OCI-LY1 (cell line): ENCODE measurements at regions not wholly inside any gene's neighbourhood (a gene's known extent, or its start where the extent isn't known, plus 50 kb on each side); places are given as distances from the start of the nearest gene placed in this dataset.

Source experiments
- H2AFZ ChIP-seq: fragments of 200-600 bp; sonication (generic), shearing (Covaris generic); 2 replicates; pipeline ENCODE4 v1.6.0; 2014; ENCODE audit warnings: antibody characterized with exemption, mild to moderate bottlenecking, low read length
- H3F3A ChIP-seq: fragments of 200-600 bp; sonication (generic), shearing (Covaris generic); 2 replicates; pipeline ENCODE4 v1.6.0; 2014; ENCODE audit warnings: mild to moderate bottlenecking, antibody characterized with exemption, low read length, moderate library complexity; ENCODE audit not compliant: insufficient read depth
- H3K27ac ChIP-seq: fragments of 200-600 bp; sonication (generic); 2 replicates; pipeline ENCODE4 v1.5.1; 2014; ENCODE audit warnings: low read length, mixed run types, mild to moderate bottlenecking, low read depth; ENCODE audit not compliant: poor library complexity, severe bottlenecking
- H3K27me3 ChIP-seq: fragments of 200-600 bp; sonication (generic); 2 replicates; pipeline ENCODE4 v1.6.0; 2014; ENCODE audit warnings: antibody characterized with exemption, mild to moderate bottlenecking, low read length, moderate library complexity; ENCODE audit not compliant: insufficient read depth
- H3K36me3 ChIP-seq: fragments of 200-600 bp; sonication (generic); 2 replicates; pipeline ENCODE4 v1.6.1; 2014; ENCODE audit warnings: mild to moderate bottlenecking, antibody characterized with exemption, low read length, moderate library complexity, mixed read lengths; ENCODE audit not compliant: insufficient read depth
- H3K4me1 ChIP-seq: fragments of 200-600 bp; sonication (generic); 2 replicates; pipeline ENCODE4 v1.5.1; 2014; ENCODE audit warnings: mild to moderate bottlenecking, low read length, moderate library complexity; ENCODE audit not compliant: insufficient read depth, severe bottlenecking
- H3K4me2 ChIP-seq: fragments of 200-600 bp; sonication (generic), shearing (Covaris generic); 2 replicates; pipeline ENCODE4 v1.6.1; 2014; ENCODE audit warnings: low read length
- H3K4me3 ChIP-seq: fragments of 200-600 bp; sonication (generic); 2 replicates; pipeline ENCODE4 v1.5.1; 2014; ENCODE audit warnings: low read length, low read depth, mild to moderate bottlenecking, mixed read lengths; ENCODE audit not compliant: poor library complexity, severe bottlenecking
- H3K79me2 ChIP-seq: fragments of 200-600 bp; shearing (Covaris generic); 2 replicates; pipeline ENCODE4 v1.6.1; 2016; ENCODE audit warnings: mixed run types, low read length, mixed read lengths; ENCODE audit not compliant: insufficient read depth
- H3K9ac ChIP-seq: fragments of 200-600 bp; sonication (generic), shearing (Covaris generic); 2 replicates; pipeline ENCODE4 v1.6.1; 2014; ENCODE audit warnings: mild to moderate bottlenecking, low read length, mixed read lengths
- H3K9me2 ChIP-seq: fragments of 200-600 bp; sonication (generic), shearing (Covaris generic); 2 replicates; pipeline ENCODE4 v1.6.1; 2014; ENCODE audit warnings: low read depth, mild to moderate bottlenecking, low read length, mixed read lengths
- H3K9me3 ChIP-seq: fragments of 200-600 bp; shearing (Covaris generic); 2 replicates; pipeline ENCODE4 v1.6.1; 2014; ENCODE audit warnings: low read length, mixed read lengths
- H4K20me1 ChIP-seq: fragments of 200-600 bp; sonication (generic), shearing (Covaris generic); 2 replicates; pipeline ENCODE4 v1.6.0; 2016; ENCODE audit warnings: mild to moderate bottlenecking, low read length; ENCODE audit not compliant: insufficient read depth
- EZH2 ChIP-seq: fragments of 200-600 bp; sonication (generic), shearing (Covaris generic); IDR thresholded peaks from 2 replicates; pipeline ENCODE4 v1.8.0; 2017; ENCODE audit warnings: borderline replicate concordance, mixed run types, mild to moderate bottlenecking, antibody characterized with exemption, low read length, moderate library complexity, mixed read lengths
- TF ChIP-seq, protein P1 (sequence below): fragments of 200-600 bp; sonication (generic), shearing (Covaris generic); IDR thresholded peaks from 2 replicates; pipeline ENCODE4 v1.5.1; 2017; ENCODE audit warnings: mild to moderate bottlenecking, antibody characterized with exemption, low read length, moderate library complexity, mixed read lengths

DNA sequence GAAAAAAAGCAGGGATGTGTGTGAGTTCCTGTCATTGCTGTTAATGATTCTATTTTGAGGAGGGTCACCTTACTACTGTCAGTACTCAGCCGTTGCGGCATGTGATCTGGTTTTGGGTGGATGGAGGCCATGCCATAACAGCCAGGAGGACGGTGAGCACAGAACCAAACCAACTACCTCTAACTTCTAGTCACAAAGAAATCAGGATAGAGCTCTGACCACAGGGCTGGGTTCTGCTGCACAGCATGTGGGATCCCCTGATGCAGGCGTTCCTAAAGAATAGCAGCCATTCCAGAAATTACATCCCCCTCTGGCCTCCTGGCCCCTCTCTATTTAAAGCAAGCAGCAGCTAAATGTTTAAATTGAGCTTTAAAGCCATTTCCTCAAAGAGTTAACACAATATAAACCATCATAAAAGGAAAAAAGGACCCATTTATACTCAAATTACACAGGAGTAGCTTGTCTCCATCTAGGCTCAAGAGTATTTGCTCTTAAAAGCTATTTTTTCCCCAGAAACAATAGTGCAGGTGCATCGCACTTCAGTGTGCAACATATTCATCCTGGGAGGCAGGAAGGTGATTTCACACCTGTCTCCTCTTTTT, 786.4 kb downstream of the RNF144A start:
- no peak for TF ChIP-seq EZH2
- TF ChIP-seq, protein P1, sequence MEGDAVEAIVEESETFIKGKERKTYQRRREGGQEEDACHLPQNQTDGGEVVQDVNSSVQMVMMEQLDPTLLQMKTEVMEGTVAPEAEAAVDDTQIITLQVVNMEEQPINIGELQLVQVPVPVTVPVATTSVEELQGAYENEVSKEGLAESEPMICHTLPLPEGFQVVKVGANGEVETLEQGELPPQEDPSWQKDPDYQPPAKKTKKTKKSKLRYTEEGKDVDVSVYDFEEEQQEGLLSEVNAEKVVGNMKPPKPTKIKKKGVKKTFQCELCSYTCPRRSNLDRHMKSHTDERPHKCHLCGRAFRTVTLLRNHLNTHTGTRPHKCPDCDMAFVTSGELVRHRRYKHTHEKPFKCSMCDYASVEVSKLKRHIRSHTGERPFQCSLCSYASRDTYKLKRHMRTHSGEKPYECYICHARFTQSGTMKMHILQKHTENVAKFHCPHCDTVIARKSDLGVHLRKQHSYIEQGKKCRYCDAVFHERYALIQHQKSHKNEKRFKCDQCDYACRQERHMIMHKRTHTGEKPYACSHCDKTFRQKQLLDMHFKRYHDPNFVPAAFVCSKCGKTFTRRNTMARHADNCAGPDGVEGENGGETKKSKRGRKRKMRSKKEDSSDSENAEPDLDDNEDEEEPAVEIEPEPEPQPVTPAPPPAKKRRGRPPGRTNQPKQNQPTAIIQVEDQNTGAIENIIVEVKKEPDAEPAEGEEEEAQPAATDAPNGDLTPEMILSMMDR = no peak
- Histone ChIP-seq H3K4me2 (peak overlapping the region; percentile 17; the same call in 1 of the 2 replicates), H3F3A (no peaks in the 10 kb centered on the region), H2AFZ (no peak overlapping the region), H3K4me1 (peaks cover 31% of the 10 kb centered on the region), H3K27ac (peak overlapping the region; percentile 82), H3K4me3 (no peak overlapping the region), H3K79me2 (no peaks in the 10 kb centered on the region), H4K20me1 (no peaks in the 10 kb centered on the region), H3K27me3 (no peaks in the 10 kb centered on the region), H3K9me3 (no peaks in the 10 kb centered on the region), H3K36me3 (no peaks in the 10 kb centered on the region), H3K9me2 (no peaks in the 10 kb centered on the region), H3K9ac (no peak overlapping the region; the same call in 1 of the 2 replicates)

DNA sequence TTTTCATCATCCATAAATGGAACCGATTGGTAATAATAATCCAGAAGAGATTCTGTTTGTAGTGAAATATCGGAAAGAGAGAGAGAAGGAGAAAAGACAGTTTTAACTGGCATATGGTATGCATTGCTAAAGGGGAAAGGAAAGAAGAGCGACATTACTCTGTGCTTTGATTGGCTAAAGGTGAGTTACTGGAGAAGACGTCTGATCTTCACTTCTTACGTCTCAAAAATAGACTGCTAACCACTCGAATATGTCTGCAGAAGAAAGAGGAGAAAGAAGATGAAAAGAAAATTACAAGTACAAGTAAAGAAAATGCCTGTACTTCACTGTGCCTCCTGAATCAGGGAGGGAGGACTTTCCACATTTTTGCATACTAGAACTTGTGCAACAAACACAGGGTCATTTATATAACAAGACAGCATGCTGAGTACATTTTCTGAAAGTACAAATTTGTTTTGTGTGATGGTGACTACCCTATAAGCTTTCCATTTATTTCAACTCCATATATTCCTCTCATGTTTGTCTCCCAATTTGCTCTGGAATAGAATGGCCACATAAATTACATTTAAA, 787.2 kb downstream of the RNF144A start:
- TF ChIP-seq EZH2 = no peak
- TF ChIP-seq, protein P1 = no peak
- H3K9me3 ChIP-seq = no peaks in the 10 kb centered on the region
- H3K4me1 ChIP-seq = peaks cover 31% of the 10 kb centered on the region
- H3K79me2 ChIP-seq = no peaks in the 10 kb centered on the region
- H3K4me3 ChIP-seq = no peak overlapping the region
- no peaks in the 10 kb centered on the region for H3K36me3 ChIP-seq
- H4K20me1 ChIP-seq = no peaks in the 10 kb centered on the region
- no peaks in the 10 kb centered on the region for H3K9me2 ChIP-seq
- H3F3A ChIP-seq = no peaks in the 10 kb centered on the region
- H3K27me3 ChIP-seq = no peaks in the 10 kb centered on the region
- no peak overlapping the region; the same call in 1 of the 2 replicates for H3K9ac ChIP-seq
- no peak overlapping the region; the same call in 1 of the 2 replicates for H3K4me2 ChIP-seq
- peak overlapping the region; percentile 82 for H3K27ac ChIP-seq
- no peak overlapping the region for H2AFZ ChIP-seq

DNA sequence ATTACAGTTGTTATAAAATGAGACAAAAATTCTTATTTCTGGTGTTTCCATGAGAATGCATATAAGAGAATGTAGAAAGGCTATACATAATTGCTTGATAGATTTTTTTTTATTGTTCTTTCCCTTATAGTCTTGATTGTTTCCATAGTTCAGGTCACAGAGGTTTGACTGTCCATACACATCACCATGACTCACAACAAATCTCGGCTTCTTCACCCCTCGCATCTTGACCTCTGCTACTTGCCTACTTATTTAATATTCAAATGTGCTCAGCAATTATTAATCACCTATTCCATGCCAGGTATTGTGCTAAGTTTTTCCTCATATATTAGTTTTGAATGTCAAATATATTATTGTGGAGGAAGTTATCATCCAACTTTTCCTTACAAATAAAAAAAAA, 789.6 kb downstream of the RNF144A start:
- no peaks in the 10 kb centered on the region for H4K20me1 ChIP-seq
- no peak overlapping the region for H3K4me2 ChIP-seq
- H3K36me3 ChIP-seq = no peaks in the 10 kb centered on the region

More for the DNA sequence above, 789.6 kb downstream of the RNF144A start:
- TF ChIP-seq, protein P1 = no peak
- no peak for TF ChIP-seq EZH2
- no peaks in the 10 kb centered on the region for H3K27me3 ChIP-seq
- H3K9me3 ChIP-seq = no peaks in the 10 kb centered on the region
- peaks cover 31% of the 10 kb centered on the region for H3K4me1 ChIP-seq
- H3K9me2 ChIP-seq = no peaks in the 10 kb centered on the region
- no peak overlapping the region for H3K9ac ChIP-seq
- H3F3A ChIP-seq = no peaks in the 10 kb centered on the region
- no peak overlapping the region for H2AFZ ChIP-seq
- no peak overlapping the region for H3K27ac ChIP-seq
- no peak overlapping the region for H3K4me3 ChIP-seq
- H3K79me2 ChIP-seq = no peaks in the 10 kb centered on the region
